OCI-M2 (cell line): ENCODE measurements at regions not wholly inside any gene's neighbourhood (a gene's known extent, or its start where the extent isn't known, plus 50 kb on each side); places are given as distances from the start of the nearest gene placed in this dataset.
"Not testable (repeated sequence)": the region's sequence is repeated elsewhere in the genome, so short reads cannot be mapped to it uniquely, and the experiment has no call there.

ENCODE experiments used
- DNase-seq: peaks from one replicate; lab custom pipeline; 2025; ENCODE audit not compliant: unreplicated experiment; lab: John Stamatoyannopoulos, UW

GRCh38 chr4:126752702-126753101 lies 880.1 kb upstream of the INTU start:
- no peak for DNase-seq

- DNase-seq, result no peak
These were observed 879.2 kb upstream of the INTU start for GRCh38 chr4:126753592-126753991.

- no peak for DNase-seq
These were observed 877.3 kb upstream of the INTU start for GRCh38 chr4:126755506-126755905.

GRCh38 chr4:126756050-126756829 lies 876.5 kb upstream of the INTU start:
- no peak for DNase-seq

GRCh38 chr4:126757219-126757618 lies 875.5 kb upstream of the INTU start:
- DNase-seq, result no peak

GRCh38 chr4:126758493-126758892 lies 874.3 kb upstream of the INTU start:
- no peak for DNase-seq

GRCh38 chr4:126761947-126762662 lies 870.7 kb upstream of the INTU start:
- no peak for DNase-seq

GRCh38 chr4:126762663-126763247 lies 870.0 kb upstream of the INTU start:
- no peak for DNase-seq

GRCh38 chr4:126766241-126766640 lies 866.5 kb upstream of the INTU start:
- DNase-seq, result no peak

- no peak for DNase-seq
These were observed 864.4 kb upstream of the INTU start for GRCh38 chr4:126768338-126768737.

GRCh38 chr4:126770811-126771553 lies 861.8 kb upstream of the INTU start:
- DNase-seq, result not testable (repeated sequence)

GRCh38 chr4:126771618-126772017 lies 861.1 kb upstream of the INTU start:
- DNase-seq, result not testable (repeated sequence)

- no peak for DNase-seq
These were observed 860.1 kb upstream of the INTU start for GRCh38 chr4:126772662-126773061.

GRCh38 chr4:126775485-126776106 lies 857.2 kb upstream of the INTU start:
- DNase-seq, result no peak

- DNase-seq, result peak; percentile 48
These were observed 856.4 kb upstream of the INTU start for GRCh38 chr4:126776361-126776760.

GRCh38 chr4:126777649-126778048 lies 855.1 kb upstream of the INTU start:
- DNase-seq, result no peak

- DNase-seq, result no peak
These were observed 854.4 kb upstream of the INTU start for GRCh38 chr4:126778348-126778747.

GRCh38 chr4:126779001-126779400 lies 853.8 kb upstream of the INTU start:
- DNase-seq, result no peak

GRCh38 chr4:126779436-126780166 lies 853.2 kb upstream of the INTU start:
- DNase-seq, result no peak

- no peak for DNase-seq
These were observed 849.6 kb upstream of the INTU start for GRCh38 chr4:126783191-126783590.
